IPS-NIHi7 (cell line): ENCODE measurements at regions not wholly inside any gene's neighbourhood (a gene's known extent, or its start where the extent isn't known, plus 50 kb on each side); places are given as distances from the start of the nearest gene placed in this dataset.
A peak's percentile ranks its signal among the peaks of the same experiment; 100 is the strongest.

ENCODE experiments used
- DNase-seq: peaks from one replicate; pipeline ENCODE4 v3.0.0; 2012; ENCODE audit warnings: mixed read lengths; ENCODE audit errors: extremely low spot score

DNA sequence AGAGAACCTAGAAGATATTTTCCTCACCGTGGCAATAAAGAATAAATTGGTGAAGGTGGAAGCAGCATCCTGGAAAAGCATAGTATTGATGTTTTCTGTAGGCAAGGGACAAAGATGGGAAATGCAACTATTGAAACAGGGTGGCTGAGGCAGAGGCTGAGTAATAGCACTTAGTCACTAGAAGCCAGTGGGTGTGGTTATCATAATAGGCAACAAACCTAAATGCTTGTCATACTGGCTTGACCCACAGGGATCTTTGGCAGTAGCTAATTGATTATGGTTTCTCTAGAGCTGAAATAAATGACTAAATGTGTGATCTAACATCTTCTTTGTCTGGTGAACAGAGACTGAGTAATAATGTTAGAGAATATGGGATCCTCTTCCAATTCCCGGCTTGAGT lies 353.6 kb upstream of the RPS6KA3 start:
- no peak for DNase-seq

DNA sequence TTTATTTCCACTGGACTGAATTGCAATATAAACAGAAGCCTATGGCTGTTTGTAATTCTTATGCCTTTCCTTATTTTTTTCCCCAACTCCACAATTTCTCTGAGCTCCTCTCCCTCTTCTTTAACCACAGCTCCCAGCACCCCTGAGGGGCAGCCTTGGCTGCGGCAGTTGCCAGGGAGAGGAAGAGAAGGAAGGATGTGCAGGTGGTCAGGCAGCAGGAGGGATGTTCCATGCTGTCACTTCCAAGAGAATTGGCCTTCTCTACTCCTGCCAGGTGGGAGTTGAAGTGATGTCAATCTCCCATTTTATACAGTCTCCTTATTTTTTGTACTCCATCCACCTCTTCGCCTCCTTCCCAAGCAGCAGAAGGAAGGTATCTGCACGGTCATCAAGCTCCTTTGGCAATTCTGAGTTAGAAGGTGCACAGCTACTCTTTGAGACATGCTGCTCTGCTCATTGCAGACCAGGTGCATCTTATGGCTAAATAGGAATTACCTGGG lies 343.3 kb upstream of the RPS6KA3 start:
- no peak for DNase-seq

DNA sequence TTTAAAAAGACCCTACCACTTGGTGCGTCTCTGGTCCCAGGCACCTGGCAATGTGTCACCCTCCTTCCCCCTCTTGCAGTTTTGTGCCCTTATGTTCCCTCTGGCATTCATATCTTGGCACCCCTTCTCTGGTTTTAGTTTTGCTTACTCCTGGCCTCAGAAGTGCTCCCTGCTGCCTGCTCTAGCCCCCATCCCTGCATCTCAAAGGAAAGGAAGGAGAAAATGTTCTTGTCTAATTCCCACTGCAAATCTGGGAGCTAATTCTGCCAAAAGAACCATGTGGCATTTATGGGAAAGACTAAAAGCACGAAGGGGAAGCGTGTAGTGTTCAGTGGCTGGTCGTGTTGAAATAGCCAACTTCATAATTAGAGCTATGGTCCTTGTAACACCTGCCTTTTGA lies 340.1 kb upstream of the RPS6KA3 start:
- no peak for DNase-seq

DNA sequence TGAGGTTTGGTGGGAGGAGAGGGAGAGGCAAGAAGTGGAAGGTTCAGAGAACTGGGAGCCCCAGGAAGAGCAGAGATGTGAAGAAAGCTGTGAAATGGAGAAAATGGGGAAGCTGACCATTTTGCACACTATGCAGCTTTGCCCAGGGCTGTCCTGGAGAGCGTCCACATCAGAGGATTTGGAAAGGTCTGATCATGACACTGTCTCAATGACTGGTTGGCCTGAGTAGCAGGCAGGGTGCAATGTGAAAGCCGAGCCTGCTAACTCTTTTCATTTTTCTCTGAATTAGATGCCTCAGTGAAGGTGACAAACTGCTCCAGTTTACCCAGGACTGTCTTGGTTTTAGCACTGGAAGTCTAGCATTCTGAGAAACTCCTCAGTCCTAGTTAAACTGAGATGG lies 330.1 kb upstream of the RPS6KA3 start:
- DNase-seq = no peak

DNA sequence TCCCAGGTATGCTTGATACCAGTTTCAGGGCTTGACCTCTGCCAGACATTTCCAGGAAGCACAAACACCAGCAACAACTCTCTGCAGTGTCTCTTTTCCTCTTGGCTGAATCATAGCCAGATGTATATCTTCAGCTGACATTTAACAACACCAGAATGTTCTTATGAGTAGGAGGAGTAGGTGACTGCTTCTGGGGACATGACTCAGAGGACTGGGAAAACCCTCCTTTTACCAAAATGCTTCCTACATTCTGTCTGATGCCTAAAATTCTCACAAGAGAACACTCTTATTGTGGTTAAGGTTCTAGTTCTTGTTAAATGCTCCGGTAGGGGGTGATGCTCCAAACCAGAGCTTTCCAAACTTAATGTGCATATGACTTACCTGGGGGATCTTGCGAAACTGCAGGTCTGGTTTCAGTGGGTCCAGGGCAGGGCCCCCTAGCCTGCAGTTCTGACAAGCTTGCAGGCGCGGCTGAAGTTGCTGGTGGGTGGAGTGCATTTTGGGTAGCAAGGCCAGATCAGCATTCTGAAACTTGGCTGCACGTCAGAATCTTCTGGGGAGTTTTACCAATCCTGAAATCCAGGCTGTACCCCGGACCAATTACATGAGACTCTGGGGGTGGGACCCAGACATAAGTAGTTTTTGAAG lies 329.3 kb upstream of the RPS6KA3 start:
- DNase-seq = peak; percentile 30

DNA sequence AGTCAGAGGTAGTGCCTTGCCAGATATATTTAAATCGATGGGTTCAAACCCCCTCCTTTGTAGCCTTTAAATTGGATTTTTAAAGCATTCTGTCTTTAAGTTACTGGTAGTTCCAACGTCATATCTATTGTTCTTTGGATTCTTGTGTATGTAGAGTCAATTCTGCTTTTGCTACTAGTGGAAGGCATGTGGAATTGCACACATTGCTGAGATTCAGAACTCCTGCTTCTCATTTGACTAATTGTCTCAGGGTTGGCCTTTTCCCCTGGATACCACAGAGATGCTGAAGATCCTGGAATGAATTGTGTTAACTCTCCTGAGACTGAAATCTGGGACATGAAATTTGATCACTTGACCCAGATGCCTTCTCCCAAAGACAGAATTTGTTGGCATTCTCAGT lies 328.3 kb upstream of the RPS6KA3 start:
- peak; percentile 48 for DNase-seq

DNA sequence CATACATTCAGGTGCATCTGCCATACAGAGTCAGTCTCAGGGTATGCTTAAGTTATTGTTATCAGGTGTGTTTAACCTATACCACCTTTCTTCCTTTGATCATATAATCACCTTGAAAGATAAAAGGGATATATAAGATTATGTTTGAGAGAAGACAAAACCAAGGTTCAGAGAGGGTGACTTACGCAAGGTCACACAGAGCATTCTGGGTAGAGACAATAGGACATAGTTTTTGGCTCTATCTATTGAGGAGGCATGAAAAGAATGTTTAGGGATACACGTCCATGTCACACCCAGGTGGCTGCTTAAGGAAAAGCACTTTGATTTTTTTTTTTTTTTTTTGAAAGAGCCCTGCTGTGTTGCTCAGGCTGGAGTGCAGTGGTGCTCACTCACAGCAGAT lies 327.1 kb upstream of the RPS6KA3 start:
- no peak for DNase-seq

DNA sequence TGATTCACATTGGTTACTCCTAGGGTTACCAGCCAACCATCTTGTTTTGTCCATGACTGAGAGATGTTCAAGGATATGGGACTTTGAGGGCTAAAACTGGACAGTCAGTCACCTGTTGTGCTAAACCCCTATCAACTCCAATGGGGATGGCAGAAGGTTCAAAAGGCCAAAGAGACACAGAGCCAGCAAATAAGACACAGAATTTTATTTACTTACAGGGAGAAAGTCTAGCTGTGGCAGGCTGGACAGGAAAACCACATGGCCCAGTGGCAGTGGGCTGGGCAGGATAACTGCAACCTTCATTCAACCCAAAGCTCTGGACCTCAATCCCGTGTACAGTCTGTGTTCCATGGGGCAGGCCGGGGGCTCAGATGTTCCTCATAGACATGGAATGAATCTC lies 326.7 kb upstream of the RPS6KA3 start:
- DNase-seq = no peak

DNA sequence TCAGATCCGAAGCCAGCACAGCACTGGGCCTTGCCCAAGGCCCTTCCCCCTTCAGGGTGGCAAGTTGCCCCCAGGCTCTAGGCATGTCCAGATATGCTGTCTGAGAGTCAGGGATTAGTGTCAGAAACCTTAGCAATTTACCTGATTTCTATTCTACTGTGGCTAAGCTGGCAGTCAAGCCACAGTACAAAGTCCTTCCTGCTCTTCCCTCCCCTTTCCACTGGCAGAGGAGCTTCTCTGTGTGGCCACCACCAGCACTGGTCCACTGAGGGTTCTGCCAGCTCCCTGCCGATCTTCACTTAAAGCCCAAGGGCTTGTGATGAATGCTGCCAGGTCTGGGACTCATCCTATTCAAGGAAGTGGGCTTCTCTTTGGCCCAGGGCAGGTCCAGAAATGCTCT lies 324.5 kb upstream of the RPS6KA3 start:
- DNase-seq = no peak

DNA sequence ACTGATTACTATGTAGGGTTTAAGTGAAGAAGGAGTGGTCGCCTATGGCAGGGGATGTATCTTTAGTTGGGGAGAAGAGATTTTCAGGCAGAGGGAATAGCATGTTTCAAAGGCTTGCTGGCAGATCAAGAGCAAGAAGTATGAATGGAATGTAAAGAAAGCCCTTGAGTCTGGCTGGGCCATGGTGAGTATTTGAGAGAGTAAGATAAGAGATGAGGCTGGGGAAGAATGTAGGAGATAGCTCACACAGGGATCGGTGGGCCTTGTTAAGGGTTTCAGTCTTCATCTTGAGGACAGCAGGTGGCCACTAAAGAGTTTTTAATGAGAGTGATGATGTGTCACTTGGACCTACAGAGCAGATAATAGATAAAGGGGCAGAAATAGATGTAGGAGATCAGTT lies 319.1 kb upstream of the RPS6KA3 start:
- peak; percentile 38 for DNase-seq

DNA sequence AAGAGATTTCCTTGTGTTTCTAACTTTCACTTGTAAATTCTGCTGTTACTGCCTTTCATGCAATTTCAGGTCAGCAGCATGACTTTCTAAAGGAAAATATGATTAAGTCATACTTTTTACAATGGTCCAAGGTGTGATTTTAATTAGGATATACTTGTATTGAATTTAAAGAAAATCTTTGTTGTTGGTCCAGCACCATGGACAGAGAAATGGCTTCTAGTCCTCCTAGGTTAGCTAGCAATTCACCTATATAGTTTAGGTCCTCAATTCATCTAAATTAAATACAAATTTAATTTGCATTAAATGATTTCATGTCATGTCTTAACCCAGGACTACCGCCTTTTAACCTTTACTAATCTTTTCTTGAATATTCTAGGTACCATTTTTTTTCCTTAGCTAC lies 304.9 kb upstream of the RPS6KA3 start:
- DNase-seq = no peak

DNA sequence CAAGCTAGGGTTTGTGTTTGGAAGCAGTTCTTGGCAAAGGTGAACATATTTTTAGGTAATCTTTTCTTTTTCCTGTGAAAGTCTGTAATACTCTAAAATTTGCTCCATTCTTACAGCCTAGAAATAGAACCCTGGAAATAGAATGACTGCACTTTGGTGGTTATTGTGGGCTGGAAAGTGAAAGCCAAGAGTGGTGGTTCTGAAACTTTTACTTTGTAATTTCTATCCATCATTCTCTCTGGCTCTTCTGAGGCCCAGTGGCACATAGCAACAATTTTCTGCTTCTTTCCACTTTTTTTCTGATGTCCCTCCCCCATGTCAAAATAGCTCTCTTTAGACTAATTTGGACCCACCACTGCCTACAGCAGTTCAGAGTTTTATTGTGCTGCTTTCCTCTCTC lies 300.4 kb upstream of the RPS6KA3 start:
- no peak for DNase-seq

DNA sequence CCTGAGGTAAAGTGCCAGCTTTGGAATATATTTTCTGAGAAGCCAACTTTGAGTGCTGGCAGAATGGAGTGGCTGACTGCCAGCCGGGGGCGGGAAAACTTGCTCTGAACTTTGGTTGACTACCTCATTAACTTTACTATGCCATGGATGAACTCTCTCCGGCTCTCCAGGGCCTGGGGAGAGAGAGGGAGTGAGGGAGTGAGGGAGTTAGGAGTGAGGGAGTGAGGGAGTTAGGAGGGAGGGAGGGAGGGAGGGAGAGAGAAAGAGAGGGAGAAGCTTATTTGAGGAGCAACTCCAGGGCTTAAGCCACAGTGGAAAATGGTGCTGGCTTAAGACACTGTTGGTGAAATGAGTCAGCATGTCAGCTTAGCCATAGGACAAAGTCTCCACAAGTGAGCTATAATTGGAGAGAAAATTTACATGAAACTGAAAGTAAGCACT lies 280.9 kb upstream of the RPS6KA3 start:
- no peak for DNase-seq

DNA sequence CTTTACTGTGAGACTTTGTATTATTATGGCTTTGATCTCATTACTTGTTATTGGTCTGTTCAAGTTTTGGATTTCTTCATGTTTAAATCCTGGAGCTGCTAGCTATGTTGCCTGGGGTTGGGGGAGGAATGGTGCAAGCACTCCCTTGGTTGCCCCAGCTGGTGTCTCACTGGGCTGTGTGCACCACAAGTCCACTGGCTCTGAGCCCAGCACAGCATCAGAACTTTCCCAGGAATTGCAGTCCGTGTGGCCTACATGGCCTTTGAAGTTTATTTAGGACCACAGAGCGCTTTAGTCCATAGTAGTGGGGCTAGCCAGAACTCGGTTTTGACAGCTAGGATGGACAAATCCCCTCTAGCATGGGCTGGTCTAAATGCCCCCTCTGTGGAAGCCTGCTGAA lies 278.8 kb upstream of the RPS6KA3 start:
- DNase-seq = no peak

DNA sequence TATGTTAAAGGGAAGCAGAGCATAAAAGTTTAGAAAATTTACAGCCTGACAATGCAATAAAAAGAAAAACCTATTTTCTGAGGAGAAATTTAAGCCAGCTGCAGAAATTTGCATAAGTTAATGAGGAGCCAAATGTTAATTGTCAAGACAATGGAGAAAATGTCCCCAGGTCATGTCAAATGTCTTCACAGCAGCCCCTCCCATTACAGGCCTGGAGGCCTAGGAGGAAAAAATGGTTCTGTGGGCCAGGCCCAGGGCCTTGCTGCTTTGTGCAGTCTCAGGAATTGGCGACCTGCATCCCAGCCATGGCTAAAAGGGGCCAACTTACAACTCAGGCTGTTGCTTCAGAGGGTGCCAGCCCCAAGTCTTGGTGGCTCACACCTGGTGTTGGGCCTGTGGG lies 275.4 kb upstream of the RPS6KA3 start:
- DNase-seq = no peak

DNA sequence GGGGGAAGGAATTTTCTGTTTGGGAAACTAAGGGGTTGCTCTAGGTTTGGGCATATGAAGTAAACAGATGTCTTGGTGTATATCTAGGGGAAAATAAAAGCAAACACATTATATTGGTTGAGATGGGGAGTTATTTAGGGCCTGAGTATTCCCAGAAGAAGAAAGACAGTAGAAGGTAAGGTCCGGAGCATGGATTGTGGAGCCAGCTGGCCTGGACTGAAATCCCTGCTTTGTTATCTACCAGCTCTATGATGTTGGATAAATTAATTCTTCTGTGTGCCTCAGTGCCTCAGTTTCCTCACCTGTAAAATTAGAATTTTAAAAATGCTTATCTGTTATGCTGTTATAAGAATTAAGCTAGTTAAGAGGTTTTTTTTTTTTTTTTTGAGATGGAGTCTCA lies 272.3 kb upstream of the RPS6KA3 start:
- no peak for DNase-seq

DNA sequence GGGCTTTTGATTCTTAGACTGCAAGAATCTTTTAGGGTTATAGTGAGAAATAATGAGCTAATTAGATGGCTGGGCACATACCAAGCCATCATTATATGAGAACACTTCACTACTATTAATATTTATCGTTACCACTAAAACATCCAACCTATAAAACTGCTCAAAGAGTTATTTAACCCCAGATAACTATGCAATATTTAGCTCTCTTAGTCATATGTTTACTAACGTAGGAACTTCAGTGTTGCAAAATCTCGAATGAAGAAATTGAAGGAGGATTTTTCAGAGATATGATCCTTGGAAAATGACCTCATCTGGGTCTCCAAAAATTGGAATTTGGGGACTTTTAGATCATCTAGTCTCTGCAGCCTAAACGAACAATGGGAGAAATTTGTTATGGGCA lies 265.0 kb upstream of the RPS6KA3 start:
- DNase-seq = no peak

DNA sequence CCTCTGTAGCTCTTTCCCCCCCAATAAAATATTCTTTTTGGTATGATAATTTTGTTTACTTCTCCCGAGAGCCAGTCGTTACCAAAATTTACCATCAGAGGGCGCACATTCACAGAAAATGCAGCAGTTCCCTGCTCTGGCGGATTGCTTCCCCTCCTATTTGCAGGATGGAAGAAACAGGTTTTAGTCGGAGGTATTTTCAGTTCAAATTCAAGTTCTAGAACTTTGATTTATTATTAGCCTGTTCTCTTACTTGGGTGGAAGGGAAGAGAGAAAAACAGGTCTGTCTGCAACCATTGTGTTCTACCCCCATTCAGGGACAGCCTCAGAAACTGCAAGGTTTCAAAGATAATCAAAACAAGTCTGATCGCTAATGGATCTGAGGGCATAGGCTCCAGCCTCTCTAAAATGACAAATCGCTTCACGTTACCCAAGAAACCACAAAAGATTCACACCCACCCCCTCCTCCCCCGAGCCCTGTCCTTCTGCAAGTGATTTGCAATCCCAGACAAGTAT lies 263.8 kb upstream of the RPS6KA3 start:
- DNase-seq = peak; percentile 65

DNA sequence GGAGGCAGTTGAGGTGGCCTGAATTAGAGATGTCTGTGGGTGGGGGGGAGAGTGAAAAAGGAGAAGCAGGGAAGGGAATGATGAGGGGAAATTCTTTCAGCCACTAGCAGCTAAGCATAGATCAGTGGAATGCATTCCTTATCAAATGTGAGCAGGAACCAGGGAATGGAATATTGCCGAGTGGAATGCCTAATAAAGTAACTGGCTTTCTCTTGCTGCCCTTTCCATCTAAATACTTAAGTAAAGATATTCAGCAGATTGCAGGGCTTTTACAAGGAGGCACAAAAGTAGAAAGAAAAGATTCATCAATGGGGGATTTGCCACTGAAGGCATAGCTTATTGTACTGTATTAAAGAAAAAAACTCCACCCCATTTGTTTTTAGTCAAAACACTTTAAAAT lies 263.0 kb upstream of the RPS6KA3 start:
- DNase-seq = no peak

DNA sequence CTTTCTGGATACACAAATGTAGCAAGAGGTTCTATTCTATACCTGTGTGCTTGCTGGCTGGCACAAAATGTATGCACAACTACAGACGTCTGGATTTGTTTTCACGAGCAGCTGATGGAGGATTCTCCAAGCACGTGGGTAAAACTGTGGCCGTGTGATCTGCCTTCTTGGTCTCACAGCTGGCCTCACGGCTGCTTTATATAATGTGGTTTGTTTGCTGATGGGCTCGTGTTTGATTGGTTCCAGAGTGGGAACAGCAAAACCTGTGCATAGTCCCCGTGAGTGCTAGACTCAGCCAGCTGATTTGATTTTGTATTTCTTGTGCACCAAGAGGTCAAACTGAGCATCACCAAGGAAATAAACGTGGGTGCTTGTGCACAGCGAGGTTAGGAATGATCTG lies 262.6 kb upstream of the RPS6KA3 start:
- no peak for DNase-seq

DNA sequence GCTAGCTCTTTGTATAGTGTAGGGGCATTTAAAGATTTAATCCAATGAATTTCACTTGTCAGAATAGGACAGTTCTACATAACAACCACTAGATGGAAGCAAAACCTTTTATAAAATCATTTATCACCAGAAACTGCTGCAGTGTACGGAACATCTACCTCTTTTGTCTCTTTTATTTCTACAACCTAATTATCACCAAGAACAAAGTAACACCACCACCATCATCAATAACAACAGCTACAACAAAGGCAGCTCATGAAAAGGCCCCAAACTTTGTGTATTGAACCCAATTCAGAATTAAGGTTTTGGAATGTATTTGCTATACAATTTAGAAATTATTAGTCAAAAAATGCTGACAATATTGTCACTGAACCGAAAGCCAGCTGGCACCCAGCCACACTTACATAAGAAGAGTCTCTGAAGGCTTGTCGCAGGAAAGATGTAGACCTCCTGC lies 260.9 kb upstream of the RPS6KA3 start:
- DNase-seq = peak; percentile 47

DNA sequence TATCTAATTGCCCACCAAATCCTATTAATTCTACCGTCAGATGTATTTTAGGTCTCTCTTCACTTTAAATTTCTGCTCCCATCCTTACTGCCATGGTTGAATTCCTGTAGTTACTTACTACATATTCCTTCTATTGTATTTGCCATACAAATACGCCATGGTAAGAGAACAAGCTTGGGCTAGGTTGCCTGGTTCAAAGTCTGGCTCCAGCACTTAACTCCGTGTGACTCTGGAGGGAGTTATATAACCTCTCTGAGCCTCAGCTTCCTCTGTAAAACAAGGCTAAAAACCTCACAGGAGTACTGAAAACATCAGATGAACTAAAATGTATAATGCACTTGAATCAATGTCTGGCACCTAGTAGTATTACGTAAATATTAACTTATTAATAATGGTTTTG lies 260.3 kb upstream of the RPS6KA3 start:
- no peak for DNase-seq

DNA sequence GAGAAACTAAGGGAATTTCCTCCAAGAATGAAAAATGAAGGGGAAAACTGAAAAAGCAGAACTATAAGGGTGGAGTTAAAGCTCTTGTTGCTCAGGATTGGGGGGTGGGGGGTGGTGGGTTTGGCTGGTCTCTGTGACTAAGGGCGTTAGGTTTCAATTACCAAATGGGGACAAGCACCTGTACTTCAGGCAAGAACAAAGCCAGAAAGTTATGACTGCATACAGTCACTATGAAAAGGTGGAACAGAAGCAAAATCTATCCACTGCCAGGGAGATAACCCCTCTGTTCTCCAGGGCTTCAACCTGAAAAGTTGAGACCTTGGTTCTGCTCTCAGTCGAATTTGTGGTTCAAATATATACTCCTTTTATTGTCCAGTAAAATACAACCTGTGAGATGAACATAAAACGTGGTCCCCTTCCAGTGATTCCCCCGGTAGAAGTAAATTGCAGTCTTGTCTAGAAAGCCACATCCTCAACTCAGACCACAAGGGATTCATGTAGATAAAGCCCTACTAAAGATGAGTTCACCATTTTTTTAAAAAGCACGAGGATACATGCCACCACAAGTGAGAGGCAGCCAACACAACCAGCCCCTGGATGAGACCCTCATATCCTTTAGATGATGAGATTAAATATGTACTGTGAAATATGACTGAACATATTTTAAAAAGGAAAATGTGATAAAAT lies 257.1 kb upstream of the RPS6KA3 start:
- no peak for DNase-seq
